ENCODE measurements at regions not wholly inside any gene's neighbourhood (a gene's known extent, or its start where the extent isn't known, plus 50 kb on each side); places are given as distances from the start of the nearest gene placed in this dataset.

DNA sequence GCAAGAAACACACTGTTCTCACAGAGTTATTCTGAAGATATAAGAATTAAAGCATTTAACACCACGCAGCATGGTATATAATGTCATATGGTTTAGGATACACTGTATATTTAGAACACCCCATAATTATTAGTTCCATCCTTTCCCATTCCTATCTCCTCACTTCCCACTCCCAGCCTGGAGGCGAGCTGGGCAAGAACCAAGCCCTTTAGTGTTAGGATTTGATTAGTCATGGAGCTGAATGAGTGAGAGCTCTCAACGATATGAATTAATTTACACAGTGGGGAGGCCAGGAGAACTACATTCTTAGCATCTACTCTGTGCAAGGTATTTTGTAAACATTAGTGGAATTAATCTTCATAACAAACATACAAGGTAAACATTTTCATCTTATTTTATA, 934.3 kb downstream of the DIAPH3 start:
- no peak for DNase-seq (ENCODE audit: low read depth)

DNA sequence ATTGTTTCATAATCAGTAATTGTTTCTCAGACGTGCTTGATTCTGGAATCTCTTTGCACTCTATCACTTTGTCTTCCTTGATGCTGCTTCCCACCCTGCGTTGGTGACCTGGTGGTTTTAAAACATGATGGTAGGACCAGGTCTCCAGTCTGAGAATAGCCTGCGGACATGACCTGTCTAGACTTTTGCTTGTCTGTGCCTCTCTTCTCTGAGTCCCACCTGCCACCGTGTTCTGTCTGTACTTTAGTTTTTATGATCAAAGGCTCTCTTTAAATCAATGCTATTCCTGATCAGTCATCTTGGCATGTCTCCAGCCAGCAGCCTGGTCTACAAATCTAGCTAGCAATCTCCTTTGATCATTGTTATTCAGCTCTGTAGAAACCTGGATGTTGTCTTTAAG, 933.9 kb downstream of the DIAPH3 start:
- no peak for DNase-seq (ENCODE audit: low read depth)

DNA sequence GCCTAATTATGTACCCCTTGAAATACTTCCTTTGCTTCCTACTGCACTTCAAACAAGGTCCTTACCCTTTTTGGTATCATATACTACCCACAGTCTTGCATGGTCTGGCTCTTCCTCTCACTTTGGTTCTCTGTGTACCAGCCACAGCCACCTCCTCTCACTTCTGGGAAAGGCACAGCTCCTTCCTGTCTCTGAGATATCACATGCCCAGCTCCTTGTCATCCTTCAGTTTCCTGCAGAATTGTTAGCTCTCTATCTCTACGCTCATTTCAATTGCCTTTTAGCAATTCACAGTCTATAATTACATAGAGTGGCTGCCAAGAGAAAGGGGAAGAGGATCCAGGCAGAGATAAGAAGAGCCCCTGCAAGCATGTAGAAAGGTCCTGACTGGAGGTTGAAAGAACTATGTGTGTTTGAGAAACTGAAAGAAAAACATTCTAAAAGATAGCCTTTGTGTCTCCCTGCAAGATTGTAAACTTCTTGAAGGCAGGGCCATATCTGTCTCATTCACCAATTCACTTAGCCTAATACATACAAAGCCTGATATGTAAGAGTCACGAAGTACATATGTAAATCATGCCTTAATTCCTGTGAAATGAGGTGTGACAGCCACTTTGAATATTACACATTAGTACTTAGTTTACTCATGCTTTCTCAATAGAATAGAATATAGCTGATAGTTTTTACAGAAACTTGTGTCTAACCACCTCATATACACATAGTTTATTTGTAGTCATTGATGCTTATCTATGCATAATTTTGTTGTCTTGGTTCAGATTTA, 933.1 kb downstream of the DIAPH3 start:
- no peak for DNase-seq (ENCODE audit: low read depth)

DNA sequence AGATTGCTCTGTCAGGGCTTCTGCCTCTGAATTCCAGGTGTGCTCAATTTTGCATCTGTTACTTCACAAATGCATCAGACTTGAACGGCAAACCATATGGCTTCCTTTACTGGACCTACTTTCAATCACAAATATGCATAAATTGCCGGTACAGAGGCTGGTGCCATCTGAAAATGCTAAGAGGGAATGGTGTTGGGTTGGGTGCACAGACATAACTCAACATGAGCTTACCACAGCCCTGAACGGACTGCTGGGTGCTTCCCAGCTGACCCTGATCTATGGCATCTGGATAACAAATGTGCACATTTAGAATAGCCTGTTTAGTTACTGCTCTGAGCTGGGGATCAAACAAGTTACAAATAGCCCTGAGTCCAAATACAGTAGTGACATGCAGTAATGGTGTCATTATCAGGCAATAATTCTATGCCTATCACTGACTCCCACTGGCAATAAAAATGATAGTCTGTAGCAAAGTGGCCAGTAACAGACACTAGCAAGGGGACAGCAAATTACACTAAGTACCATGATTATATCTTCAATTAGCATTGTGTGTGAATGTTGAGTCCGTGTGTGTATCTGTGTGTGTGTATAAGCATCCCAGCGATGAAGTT, 927.3 kb downstream of the DIAPH3 start:
- no peak for DNase-seq (ENCODE audit: low read depth)

DNA sequence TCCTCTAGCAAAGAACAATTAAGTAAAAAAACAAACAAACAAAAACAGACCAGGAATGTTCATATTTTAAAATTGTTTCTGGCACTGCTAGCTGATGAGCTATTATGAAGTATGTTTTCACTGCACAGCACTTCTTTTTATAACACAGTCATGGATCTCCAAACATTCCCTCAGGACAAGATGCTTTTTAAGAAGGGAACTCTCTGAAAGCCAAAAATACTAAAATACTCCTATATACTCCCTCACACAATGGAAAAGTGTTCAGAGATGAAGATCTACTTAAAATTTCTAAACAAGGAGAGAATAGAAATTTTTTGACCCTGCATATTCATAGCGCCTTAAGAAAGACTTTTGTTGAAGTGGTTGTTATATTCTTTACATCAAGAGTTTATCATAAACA, 926.8 kb downstream of the DIAPH3 start:
- no peak for DNase-seq (ENCODE audit: low read depth)

DNA sequence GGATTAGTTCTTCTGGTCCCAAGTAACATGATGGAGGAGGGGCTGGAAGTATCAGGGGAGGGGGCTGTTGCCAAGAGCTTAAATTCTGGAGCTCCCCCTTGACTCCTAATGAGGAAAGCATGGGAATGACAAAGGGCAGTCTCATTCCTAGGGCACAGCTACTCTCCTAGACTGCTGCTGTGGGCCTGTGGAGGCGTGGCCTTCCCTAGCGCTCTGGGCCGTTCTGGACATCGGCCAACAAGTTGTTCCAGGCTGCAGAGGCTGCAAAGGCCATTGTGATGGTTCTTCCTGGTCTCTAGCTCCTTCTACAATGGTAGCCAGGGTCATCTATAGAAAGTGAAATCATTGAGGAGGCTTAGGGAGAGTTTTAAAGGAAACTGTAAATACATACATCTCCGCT, 916.6 kb downstream of the DIAPH3 start:
- DNase-seq (ENCODE audit: low read depth) = no peak

DNA sequence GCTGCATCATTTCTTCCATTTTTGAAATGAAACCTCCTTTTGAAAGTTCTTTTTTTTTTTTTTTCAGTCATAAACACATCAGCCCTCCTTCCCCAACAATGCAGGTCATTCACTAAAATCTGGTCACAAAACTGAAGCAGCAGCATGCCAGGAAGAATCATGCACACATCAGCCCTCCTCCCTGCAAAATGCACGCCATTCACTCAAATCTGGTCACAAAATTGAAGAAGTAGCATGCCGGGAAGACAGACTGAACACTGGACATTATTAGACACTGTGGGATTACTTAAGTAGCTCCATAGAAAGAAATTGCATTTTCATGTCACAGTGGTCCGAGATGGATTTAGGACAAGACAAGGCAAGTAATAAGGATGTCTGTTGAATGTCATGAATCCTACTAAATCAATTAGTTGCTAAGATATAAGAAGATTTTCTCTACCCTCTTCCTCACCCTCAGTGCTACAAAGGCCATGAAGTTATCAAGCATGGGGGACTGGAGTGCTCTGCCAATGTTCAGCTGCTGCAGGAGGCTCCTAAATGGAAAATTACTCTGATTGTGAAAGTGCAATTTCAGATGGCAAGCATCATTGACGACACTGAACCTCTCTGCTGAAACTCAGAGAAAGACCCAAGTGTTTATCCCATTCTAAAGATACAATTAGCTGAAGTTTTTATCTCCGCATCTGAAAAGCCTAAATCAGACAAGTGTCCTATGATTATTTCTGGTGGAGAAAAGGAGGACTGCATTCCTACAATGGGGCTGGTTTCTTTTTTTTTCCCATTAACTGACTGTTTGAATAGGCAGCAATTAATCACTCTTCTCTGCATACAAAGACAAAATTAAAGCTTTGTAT, 913.2 kb downstream of the DIAPH3 start:
- DNase-seq (ENCODE audit: low read depth) = no peak

DNA sequence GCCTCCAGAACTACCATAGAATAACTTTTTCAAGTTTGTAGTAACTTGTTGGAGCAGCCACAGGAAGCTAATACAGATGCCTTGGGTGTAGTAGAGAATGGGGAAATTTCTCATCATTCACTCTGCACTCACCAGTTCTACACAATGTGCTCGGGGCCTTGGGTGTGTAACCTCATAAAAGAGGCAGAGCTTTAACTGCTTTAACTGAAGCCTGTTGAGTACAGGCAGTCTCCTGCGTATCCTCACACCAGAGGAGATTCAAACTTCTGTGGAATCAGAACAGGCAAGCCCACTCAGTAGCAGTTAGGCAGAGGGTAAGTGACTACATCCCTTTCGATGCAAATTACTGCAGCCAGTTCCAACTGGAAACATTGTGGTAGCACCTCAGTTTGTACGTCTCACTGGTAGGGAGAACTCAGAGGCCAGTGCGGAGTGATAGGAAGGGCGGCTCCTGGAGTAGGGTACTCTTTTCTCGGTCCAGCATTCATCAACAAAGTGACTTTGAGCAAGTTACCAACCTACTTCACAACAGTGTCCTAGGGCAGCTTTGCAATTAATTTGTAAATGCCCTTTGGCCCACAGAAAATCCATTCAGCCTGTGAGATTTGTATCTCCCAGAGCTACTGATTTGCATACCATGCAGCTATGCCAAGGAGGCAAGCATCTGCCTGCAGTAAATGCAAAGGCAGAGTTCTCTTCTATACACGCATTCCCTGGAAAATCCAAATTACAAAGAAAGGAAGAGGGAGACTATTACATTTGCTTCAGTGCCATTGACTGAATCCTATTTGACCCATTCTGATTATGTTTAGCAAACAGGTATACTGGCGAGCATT, 904.3 kb downstream of the DIAPH3 start:
- DNase-seq (ENCODE audit: low read depth) = no peak

DNA sequence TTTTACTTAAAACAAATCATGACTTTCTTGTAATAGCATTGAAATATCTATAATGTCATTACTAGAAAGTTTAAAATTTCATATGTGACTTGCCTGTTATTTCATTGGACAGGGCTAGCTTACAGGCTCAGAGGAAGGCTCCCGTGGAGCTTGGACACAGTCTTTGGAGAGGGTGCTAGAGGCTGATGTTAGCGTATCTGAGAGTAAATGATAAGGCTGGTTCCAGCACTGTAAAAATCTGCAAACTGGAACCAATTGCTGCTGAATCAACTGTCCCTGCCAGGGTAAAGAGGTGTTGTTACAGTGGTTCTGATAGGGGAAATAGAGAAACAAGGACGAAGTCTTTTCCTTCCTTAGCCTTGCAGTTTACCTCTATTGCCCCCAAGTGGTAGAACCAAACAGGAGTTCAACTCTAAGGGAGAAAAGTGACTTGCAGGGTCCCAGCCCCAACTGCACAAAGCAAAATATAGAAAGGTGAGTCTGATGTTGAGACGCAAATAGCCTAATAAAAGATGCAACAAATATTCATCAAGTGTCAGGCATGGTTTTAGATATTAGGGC, 901.7 kb downstream of the DIAPH3 start:
- no peak for DNase-seq (ENCODE audit: low read depth)

DNA sequence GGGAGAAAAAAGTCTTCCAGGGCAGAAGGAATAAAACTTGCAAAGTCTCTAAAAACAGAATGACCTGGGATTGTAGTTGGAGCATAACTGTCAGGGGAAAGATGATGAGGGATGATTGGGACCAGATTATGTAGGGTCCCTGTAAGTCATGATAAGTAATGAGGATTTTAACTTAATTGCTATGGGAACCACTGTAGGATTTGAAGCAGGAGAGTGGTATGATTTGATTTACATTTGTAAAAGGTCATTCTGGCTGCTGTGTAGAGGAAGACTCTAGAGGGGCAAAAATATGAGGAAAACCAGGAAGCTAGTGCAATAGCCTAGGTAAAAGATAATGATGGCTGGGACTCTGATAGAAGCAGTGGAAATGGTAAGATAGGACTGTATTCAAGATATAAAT, 900.2 kb downstream of the DIAPH3 start:
- DNase-seq (ENCODE audit: low read depth) = no peak

DNA sequence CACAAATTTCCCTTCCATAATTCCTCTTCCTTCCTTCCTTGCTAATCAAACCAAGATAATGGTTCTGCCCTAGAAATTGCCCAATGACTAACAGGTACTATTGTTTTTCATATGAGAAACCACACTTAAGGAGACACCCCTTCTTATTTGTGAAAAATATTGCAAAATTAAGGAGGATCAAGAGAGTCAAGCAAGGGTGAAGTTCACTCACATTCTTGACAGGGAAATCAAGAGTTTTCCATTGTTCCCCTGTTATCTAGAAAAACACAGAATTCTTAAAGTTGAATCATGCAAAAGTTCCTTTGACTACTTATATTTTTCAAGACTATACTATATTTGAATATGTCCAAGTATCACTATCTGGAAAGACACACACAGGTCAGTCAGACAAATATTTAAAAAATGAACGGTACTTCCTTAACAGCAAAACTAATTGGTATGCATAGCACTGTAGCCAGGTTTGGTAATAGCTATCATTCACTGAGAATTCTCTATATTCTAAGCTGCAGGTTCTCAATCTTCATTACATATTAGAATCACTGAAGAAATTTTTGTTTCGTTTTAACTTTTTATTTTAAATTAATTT, 897.2 kb downstream of the DIAPH3 start:
- no peak for DNase-seq (ENCODE audit: low read depth)

DNA sequence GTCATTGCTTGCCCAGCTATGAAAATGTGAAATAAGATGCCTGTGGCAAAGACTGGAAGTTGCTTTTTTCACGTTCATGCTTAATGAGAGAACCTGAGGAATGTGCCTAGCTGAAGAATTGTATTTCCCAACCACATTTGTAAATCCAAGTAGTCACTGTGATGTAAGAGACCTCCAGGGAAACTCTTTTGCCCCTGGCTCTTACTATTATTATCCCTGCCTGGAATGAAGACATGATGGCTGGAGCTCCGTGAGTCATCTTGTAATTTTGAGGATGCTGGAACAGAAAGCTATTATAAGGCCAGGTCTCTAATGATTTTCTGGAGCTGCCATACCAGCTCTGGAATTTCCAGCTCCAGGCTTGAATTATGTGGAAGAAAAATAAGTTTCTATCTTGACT, 894.3 kb downstream of the DIAPH3 start:
- DNase-seq (ENCODE audit: low read depth) = no peak

DNA sequence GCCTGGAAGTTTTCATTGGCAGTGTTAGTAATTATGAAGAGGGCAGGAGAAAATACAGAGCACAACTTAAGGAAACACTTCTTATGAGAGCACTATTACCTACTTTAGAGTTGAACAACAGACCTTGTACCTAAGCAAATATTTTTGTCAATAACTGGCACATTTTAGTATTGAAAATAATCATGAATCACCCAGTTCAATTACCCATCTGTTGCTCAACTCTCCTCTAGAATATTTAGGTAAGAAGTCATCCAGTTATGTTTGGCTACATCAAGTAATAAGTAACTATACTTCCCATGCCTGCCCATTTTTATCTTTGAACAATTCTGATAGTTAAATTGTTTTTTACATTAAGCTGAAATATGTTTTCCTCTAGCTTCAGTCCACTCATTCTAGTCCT, 893.4 kb downstream of the DIAPH3 start:
- no peak for DNase-seq (ENCODE audit: low read depth)

DNA sequence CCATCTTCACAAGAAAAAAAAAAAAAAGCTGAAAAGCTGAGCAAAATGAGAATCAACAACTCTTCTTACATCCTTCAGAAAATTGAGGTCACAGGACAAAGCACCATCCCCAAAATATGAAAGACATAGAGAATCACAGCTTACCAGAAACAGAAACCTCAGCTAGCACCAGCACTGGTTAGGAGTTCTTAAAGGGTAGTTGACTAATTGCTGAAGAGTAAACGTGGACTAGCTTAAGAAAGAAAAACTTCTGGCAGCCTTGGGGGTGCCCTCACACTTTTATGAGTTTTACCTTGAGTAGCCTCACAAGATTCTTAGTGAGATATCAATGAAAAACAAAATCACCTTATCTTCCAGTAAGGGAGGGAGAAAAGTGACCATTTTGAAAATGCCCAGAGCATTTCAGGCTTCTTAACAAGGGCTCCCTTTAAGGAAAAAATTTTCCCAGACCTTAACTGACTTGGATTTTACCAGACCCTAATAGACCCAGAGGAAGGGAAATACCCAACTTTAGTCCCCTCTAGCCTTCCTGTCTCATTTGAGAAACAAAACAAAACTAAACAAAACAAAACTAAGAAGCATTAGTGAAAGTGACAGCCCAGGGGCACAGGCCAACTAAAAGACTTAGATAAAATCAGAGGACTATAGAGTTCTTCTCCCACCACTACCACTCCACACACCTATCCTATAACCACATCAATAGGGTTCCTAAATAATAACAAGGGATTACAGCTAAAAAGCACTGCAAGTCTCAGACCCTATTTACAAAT, 888.6 kb downstream of the DIAPH3 start:
- DNase-seq (ENCODE audit: low read depth) = no peak

DNA sequence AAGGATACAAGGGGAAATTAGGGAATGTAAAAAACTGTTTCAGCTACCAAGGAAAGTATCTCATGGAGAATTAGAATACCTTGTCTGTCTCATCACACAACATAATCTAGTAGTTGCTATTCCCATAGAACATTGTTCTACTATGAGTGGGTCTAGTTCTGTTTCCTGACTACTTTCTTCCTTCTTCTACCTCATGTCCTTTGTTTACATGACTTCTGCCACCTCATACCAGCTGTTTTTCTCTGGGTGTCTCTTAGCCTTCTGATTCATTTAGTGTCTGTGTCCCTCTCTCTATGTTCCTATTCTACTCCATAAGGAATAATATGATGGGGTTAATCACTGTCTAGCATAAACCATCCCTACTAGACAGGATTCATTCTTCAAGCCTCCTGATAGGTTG, 887.3 kb downstream of the DIAPH3 start:
- no peak for DNase-seq (ENCODE audit: low read depth)

DNA sequence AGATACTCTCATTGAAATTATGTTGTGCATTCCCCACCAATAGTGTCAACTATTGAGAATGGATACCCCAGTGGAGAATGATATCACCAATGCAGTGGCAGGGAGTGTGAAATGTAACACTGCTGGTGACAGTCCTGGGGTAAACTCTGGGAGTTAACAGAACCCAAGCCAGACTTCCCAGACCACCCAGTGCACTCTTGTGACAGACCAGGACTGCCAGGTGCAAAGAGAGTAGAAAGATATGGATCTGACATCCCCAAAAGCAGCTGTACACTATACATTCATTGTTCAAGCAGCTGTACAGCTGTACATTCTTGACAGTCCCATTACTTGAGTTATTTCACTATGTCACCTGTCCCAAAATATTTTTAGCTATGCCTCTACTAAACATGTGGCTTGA, 886.6 kb downstream of the DIAPH3 start:
- no peak for DNase-seq (ENCODE audit: low read depth)

DNA sequence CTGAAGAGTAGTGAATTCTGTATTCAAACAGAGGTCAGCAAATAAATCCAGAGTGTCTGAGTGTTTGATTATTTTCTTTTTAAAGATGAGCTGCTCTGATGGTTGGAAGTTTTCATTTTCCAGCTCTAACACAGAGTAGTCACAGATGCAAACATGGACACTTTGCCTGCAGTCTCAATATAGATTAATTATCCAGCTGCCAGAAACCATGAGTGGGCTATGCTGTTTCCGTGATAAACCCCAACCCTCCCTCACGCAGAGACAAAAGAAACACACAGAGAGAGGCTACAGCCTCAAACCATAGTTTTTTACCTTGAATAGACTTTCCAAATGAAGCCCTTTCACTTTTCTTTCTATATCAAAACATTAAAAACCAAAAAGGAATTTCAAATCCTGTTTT, 884.7 kb downstream of the DIAPH3 start:
- no peak for DNase-seq (ENCODE audit: low read depth)

DNA sequence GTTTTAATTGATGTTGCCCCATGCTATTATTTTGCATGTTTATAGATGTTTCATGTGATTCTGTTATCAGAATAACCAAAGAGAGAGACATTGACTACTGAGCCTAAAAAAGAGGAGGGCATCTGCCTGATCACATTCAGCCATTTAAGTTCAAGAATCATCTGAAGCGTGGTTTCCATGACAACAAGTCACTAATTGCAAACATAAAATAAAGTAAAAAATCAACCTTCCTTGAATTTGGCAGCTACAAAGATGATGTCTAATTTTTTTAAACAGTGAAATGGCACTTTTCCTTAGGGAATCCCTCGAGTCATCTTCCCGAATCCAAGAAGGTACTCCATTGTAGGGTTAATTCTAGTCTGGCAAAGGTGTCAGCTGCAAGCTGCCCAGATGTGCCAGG, 884.2 kb downstream of the DIAPH3 start:
- DNase-seq (ENCODE audit: low read depth) = no peak

DNA sequence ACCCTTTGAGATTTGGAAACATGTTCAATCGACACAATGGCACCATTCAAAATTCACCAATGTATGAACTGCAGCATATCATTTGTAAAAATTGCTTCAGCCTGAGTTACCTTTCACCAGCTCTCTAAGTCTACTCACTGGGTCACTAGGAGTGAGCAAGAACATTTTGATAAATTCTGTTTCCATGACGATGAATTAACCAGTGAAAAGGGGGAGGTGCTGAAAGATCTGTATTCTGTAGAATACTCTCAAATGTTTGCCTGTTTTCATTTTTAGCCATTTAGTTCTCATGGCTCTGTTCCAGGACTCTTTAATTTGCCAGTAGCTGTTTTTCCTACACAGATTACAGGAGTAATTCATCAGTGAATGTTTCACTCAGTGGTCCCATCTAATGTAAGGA, 883.4 kb downstream of the DIAPH3 start:
- no peak for DNase-seq (ENCODE audit: low read depth)

DNA sequence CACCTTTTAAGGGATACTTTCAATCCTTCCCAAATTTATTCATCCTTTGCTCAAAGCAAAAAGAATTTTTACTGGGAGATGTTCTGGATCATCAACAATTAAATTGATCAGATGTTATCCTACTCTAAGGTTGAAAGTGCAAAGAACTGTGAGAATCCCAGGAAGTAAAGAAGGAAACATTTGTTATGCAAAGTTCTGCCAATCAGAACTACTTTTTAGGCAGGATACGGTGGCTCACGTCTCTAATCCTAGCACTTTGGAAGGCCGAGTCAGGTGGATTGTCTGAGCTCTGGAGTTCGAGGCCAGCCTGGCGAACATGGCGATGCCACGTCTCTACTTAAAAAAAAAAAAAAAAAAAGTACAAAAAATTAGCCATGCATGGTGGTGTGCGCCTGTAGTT, 882.3 kb downstream of the DIAPH3 start:
- no peak for DNase-seq (ENCODE audit: low read depth)

Measured in LHCN-M2 (cell line).